HG03342 (cell line): ENCODE measurements at regions not wholly inside any gene's neighbourhood (a gene's known extent, or its start where the extent isn't known, plus 50 kb on each side); places are given as distances from the start of the nearest gene placed in this dataset.
"Not testable (repeated sequence)": the region's sequence is repeated elsewhere in the genome, so short reads cannot be mapped to it uniquely, and the experiment has no call there.

Experiments used
- ATAC-seq: cut with Tn5 transposase; IDR thresholded peaks from one replicate; pipeline ENCODE4 v1.9.1; 2021; ENCODE audit warnings: mild to moderate bottlenecking, moderate library complexity; ENCODE audit not compliant: unreplicated experiment

DNA sequence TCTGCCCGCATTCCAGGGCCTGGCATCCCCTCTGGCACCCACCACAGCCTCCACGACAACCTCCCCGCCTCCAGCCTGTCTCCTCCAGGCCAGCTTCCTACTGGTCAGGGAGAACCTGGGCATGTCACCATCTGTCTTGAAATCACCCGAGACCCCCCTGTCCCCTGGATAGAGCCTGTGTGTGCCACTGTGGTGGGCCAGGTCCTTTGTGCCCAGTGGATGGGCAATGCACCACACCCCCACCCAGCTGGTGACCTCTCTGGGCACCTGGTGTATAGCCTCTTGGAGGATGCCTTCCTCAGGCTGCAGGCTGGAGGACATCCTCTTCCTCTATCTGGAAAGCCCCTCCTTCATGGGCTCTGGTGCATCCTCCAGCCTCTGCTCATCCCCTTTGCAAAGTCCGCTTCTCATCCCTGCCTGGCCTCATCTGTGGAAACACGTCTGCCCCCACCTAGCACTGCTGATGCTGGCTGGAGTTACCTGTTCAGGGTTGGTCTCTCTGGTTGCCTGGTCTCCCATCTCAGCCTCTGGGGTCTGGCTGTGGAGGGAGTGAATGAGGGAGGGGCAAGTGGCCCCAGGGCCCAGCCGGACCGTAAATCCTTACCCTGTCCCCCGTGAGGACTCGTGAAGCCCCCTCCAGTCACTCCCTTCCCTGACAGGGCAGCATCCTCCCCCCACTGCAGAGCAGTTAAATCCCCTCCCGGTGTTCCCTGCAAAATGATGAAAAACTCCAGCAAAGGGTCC is 589.6 kb downstream of the TBC1D22A start:
- ATAC-seq: no peak

DNA sequence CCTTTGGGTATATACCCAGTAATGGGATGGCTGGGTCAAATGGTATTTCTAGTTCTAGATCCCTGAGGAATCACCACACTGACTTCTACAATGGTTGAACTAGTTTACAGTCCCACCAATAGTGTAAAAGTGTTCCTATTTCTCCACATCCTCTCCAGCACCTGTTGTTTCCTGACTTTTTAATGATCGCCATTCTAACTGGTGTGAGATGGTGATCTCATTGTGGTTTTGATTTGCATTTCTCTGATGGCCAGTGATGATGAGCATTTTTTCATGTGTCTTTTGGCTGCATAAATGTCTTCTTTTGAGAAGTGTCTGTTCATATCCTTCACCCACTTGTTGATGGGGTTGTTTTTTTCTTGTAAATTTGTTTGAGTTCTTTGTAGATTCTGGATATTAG is 583.8 kb downstream of the TBC1D22A start:
- not testable (repeated sequence) for ATAC-seq

DNA sequence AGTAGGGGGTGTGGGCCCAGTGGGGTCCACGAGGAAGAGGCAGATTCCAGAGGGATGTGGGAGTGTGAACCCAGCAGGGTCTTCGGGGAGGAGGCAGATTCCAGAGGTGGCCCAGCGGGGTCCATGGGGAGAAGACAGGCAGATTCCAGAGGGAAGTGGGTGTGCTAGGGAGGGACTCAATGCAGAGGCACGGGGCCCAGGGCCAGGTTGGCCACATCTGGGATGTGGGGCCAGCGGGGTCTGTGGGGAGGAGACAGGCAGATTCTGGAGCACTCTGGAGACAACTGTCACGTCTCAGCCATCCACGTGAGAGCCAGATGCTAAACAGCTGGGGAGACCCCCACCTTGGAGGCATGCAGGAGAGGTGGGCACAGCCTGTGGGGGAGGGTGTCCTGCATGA is 582.6 kb downstream of the TBC1D22A start:
- ATAC-seq: no peak

DNA sequence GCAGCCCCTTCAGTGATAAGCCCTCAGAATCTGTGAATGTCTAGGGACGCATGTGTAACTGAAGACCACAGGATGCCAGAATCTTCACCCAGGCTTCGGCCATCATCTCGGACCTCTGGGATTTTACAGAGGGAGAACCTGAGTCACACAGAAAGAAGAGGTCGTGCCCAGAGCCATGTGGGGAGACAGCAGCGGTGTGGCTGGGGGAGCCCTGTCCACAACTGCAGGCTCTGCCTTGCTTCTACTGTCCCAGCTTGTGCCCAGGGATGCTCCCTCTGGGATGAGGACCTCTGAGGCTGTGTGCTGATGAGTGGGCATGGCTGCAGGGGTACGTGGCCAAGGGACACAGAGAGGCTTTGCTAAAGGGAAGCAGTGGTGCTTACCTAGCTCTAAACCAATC is 582.0 kb downstream of the TBC1D22A start:
- ATAC-seq: no peak

DNA sequence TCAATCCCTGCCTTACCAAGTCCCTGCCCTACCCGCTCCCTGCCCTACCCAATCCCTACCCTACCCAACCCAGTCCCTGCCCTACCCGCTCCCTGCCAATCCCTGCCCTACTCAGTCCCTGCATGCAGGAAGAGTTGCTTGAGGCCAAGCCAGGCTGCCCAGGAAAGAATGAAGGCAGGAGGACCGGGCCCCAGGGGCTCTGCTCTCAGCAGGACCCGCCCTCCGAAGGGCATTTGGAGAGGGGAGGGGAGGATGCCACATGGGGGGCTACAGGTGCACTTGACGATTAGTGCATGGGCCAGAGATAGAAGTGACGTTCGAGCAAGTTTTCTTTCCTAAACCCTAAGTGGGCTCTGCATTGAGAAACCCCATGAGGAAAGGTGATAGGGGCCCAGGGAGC is 581.2 kb downstream of the TBC1D22A start:
- no peak for ATAC-seq

DNA sequence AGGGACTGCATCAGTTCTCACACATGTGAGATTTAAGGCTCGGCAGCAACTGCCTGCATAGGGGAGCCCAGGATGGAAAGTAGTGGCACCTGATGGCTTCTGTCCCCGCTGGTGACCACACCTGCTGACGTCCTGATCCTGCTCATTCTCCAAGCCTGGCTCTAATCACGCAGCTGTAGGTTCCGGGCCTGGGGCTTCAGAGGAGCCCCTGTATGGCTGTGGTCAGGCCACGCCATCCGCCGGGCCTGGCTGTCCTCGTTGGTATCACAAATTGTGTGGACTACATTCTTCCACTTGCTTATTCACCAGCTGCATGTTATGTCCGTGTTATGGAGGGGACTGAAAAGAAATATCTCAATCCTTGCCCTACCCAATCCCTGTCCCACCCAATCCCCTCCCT is 580.0 kb downstream of the TBC1D22A start:
- no peak for ATAC-seq

DNA sequence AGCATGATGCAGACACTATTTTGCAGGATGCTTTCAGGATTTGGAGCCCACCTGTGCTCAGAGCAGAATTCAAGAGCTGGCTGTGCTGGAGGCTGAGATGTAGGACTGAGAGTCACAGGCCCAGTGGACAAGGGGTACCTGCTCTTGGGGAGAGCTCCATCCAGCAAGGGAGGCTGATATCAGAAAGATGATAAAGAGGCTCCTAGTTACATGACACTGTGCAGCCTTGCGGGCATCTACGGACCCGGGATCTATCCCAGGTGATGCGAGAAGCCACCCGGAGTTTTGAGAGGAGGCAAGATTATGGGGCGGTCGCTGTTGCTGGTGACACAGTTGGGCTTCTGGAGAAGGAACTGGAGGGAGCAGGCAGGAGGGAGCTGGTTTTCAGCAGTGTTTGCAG is 579.0 kb downstream of the TBC1D22A start:
- ATAC-seq: no peak

DNA sequence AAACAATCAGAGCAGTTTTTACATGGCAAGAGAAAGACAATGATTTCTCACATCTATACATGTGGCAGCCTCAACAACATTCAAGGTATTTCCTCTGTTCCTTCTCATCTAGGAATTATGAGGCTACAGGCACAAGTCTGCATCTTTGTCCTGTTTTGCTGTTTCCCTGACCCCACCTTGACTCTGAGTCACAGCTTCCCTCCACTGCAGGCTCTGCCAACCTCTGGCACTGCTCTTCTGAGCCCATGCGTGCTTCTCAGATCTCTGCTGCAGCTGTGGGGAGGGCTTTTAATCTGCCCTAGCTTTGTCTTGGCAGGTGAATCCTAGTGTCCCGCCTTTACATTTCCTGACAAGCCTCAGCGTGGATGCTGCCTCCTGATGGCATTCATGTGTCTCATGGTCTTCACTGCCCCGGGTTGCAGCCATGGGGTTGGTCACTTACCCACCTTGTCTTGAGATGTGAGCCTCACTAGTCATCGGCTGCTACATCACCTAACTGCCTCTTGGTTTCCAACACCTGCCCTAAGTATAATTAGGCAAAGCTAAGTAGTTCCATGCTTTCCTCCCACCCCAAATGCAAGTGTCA is 578.5 kb downstream of the TBC1D22A start:
- ATAC-seq: no peak

DNA sequence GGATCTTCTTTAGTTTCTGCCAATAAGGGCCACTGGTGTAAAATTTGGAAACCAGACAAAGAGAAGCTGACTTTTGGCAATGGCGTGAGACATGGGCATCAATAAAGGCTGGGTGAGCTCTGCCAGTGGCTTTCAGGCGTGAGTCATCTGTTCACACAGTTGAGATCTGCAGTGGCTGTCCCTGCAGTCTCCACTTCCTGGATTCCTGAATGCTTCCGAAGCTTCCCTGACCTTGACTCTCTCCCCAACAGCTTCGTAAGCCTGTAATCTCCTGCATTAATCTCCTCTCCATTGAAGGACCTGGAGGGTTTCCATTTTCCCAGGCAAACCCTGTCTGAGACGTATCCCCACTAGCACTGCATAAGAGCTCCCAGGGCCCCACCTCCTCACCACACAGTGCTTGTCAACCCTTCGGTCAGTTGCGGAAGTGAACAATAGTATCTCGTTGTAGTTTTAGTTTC is 574.7 kb downstream of the TBC1D22A start:
- no peak for ATAC-seq

DNA sequence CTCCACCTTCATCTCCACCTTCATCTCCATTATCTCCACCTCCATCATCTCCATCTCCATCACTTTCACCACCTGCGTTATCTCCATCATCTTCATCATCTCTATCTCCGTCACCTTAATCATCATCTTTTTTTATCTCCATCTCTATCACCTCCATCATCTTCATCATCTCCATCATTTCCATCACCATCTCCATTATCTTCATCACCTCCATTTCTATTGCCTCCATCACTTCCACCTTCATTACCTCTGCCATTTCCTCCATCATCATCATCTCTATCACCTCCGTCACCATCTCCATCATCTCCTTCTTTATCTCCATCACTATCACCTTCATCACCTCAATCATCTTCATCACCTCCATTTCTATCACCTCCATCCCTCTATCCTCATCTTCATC is 573.5 kb downstream of the TBC1D22A start:
- ATAC-seq: no peak

DNA sequence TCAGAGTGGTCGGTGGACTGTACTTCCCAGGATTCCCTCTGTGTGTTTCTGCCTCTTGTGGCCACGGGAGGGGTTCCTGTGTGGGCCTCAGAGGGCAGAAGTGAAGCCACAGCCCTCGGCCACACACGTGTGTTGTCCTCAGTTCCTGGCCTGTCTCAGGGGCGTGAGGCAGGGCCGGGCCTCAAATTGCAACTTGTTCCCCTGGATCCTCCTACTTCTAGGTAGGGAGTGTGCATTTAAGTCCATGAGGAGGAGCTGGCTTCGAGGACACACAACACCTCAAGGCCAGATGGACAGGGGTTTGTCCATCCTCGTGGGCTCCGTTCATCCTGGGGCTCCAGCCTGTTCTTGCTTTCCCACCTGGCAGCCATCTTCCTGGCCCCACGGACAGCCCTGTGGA is 573.0 kb downstream of the TBC1D22A start:
- ATAC-seq: no peak

DNA sequence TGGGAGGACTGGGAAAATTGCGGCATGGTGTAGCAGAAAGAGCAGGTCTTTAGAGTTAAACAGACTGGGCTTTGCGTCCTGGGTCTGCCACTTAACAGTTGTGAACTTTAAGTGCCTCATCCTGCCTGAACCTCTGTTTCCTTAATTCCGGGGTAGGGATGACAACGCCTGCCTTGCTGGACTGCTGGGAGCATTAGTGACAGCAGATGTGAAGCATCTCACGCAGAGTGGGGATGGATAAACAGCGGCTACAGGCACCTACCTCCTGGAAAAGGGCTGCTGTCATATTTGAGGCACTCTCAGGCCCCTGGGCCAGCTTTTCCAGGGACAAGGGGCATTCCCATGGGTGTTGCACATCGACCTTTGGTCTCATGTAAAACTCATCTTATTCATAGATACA is 572.2 kb downstream of the TBC1D22A start:
- no peak for ATAC-seq

DNA sequence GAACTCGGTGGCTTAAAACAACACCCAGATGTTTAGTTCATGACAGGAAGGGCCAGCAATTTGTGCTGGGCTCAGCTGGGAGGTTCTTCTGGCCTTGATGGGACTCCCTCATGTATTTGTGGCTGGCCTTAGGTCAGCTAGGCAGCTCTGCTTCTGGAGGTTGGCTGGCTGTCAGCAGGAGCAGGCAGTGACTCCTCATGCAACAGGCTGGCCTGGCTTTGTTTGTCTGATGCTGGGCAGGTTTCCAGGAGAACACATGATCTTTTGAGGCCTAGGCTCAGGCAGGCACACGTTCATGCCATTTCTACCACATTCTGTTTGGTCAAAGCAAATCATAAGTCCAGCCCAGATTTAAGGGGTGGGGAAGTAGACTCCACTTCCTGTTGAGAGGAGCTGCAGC is 571.2 kb downstream of the TBC1D22A start:
- ATAC-seq: no peak

DNA sequence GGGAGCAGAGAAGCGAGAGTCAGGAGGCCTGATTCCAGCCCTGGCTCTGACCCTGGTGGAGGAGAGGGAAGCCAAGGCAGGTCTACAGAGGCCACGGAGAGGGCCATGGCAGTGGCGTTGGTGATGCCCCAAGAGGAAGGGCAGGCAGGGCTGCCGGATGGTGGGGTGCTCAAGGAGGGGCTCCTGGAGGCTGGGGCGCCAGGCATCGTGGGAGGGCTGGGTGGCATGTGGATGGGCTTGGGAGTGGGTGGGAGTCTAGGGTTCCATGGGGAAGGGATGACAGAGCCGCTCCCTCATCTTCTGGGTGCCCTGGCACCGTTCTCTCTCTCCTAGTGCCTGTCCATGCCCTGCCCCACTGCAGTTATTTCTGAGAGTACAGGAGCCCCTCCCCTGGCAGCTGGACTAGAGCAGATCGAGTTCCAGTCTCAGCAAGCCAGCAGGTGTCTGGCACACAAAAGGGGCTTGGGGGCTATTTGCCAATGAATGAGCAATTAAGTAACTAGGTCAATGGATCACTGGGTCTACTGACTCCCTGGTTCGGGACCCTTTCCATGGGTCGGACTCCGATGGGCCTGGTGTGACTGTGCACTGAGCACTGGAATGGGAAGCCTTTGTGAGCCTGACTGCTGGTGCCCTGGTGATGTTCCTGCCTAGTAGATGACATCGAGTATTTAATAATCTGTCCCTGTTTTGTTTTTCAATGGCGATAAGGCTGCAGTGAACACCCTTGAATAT is 570.0 kb downstream of the TBC1D22A start:
- ATAC-seq: no peak

DNA sequence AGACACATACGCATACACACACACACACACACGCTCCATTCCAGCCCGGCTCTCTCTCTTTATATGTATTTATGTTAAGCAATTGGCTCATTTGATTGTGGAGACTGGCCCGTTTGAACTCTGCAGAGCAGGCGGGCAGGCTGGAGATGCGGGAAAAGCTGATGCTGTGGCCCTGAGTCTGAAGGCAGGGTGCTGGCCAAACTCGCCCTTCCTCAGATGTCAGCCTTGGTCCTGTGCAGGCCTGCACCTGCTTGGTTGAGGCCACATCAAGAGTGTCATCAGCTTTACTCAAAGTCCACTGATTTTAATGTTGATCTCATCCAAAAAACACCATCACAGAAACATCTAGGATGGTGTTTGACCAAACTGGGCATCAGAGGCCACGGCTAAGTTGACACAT is 569.3 kb downstream of the TBC1D22A start:
- ATAC-seq: no peak

DNA sequence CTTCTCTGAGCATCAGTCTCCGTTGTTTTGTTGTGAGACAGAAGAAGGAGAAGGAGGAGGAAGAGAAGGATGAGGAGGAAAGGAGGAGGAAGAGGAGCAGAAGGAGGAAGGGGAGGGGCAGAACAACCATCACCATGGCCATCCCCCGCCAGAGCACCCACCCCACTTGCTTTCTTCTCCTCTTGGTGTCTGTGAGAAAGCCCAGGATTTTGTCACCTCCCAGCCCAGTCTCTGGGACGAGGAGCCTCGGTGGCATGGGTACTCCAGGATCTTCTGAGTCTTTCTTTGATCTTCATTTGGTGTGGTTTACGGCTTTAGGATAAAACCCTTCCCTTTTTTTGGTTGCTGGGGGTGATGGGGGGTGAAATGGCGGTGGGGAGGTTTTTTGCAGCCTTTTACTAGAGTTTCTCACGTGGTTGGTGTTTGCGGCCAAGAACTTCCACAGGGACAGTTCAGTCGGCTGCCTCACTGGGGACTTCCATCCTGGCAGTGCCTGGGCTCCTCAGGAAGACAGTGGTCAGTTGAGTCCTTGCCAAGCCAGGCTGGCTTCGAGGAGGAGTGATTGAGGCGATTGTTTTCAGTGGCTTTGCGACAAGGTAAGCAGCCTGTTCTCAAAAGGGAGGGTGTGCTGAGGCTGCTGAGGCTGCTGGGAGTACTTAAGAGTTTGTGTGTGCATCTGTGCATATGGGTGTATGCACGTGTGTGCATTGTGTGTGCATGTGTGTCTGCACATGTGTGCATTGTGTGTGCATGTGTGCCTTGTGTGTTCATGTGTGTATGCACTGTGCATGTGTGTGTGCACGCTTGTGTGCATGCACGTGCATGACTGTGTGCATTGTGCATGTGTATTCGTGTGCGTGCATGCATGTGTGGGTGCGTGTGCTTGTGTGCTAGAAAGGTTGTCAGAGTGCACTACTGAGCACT is 567.5 kb downstream of the TBC1D22A start:
- no peak for ATAC-seq

DNA sequence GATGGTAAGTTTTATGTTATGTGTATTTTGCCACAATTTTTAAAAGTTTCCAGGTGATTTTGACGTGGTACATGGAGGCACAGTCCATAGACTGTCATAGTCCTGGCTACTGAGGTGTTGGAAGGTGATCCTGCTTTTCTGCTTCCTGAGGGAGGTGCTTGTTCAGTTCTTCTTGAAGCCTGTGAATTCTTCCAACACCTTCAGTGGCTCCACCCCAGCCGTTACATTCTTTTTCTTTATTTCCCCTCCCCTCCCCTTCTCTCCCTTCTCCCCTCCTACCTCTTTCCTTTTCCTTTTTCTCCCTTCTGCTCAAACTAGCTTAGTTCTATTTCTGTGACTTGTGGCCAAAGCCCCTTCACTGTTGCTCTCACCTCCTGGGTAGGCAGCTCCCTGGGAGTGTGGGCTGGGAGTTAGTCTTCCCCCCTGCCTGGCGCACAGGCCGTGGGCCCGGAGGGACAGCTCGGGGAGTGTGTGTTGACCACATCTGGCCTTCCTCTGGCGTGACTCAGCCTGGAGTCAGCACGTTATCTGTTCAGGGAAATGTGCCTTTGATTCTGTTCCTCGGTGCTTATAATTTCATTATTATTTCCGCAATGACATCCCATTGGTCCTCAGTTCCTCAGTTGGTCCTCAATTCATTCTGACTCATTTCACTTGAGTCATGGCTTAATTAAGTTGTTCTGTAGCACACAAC is 566.2 kb downstream of the TBC1D22A start:
- ATAC-seq: no peak

DNA sequence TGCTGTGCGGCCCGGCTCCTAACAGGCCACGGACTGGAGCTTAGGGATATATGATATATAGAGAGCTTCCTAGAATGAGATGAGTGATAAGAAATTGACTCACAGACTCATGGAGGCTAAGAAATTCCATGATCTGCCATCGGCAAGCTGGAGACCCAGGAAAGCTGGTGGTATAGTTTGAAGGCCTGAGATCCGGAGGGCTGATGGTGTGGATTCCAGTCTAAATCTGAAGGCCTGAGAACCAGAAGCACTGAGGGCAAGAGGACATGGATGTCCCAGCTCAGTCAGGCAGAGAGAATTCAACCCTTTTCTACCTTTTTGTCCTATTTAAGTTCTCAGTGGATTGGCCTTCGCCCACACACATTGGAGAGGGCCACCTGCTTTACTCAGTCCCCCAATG is 564.8 kb downstream of the TBC1D22A start:
- no peak for ATAC-seq

DNA sequence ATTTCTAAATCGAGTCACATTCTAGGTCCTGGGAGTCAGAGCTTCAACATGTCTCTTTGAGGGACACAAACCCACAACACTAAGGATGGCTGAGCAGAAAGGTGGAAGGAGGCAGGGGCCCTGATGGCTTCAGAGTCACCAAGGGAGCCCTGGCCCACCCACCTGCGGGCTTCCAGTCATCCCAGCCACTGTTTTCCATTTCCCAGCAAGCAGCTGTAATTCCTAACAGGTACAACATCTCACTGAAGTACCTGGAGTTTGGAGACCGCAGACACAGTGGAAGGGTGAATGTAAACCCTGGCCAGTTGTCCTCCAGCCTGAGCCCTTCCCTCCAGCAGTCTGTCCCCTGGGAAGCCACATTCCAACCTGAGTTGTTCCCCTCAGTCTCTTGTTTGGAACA is 562.8 kb downstream of the TBC1D22A start:
- ATAC-seq: no peak

DNA sequence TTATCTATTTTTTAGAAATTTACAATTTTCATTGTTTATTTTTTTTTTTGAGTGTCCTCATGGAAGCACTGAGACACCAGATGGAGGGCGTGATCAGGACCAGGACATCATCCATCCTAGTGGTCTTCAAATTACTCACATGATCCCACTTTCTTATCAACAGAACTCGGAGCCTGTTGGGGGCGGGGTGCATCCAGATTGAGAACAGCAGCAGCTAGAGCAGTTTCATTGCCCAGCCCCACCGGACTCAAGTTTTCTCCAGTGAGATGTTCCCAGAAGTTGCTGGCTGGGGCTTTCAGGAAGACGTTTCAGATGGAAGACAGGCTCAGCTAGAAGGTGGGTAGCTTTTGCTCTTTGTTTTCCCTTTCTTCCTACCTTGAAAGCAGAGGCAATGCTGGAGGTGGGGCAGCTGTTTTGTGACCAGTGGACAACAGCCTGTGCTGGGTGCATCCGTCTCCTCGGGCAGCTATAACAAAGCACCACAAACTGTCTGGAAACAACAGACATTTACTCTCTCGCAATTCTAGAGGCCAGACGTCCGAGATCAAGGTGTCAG is 562.1 kb downstream of the TBC1D22A start:
- ATAC-seq: no peak
